Effector memory CD4-positive, alpha-beta T cell (primary cell): ENCODE measurements at regions not wholly inside any gene's neighbourhood (a gene's known extent, or its start where the extent isn't known, plus 50 kb on each side); places are given as distances from the start of the nearest gene placed in this dataset.
"Not testable (repeated sequence)": the region's sequence is repeated elsewhere in the genome, so short reads cannot be mapped to it uniquely, and the experiment has no call there.

Experiments
- DNase-seq, 3 donors: peaks; one replicate each; pipeline ENCODE4 v3.0.0-alpha.2; 2020
- H3K27ac ChIP-seq: 2 replicates; pipeline ENCODE4 v1.7.0; 2013; ENCODE audit warnings: mild to moderate bottlenecking, low read length, moderate library complexity; ENCODE audit not compliant: insufficient read depth, poor library complexity, severe bottlenecking
- H3K27me3 ChIP-seq: replicated peaks from 2 replicates; pipeline ENCODE4 v1.7.0; 2013; ENCODE audit warnings: mild to moderate bottlenecking, low read length; ENCODE audit not compliant: insufficient read depth, control insufficient read depth, poor library complexity, severe bottlenecking
- H3K36me3 ChIP-seq: 2 replicates; pipeline ENCODE4 v1.7.0; 2013; ENCODE audit warnings: mild to moderate bottlenecking, low read length, moderate library complexity; ENCODE audit not compliant: control insufficient read depth, insufficient read depth
- H3K4me1 ChIP-seq: 2 replicates; pipeline ENCODE4 v1.7.0; 2013; ENCODE audit warnings: low read length, mild to moderate bottlenecking; ENCODE audit not compliant: control insufficient read depth, insufficient read depth, poor library complexity, severe bottlenecking
- H3K4me3 ChIP-seq: 2 replicates; pipeline ENCODE4 v1.7.0; 2013; ENCODE audit warnings: low read length, low read depth, mild to moderate bottlenecking; ENCODE audit not compliant: insufficient read depth, poor library complexity, severe bottlenecking
- H3K9me3 ChIP-seq: 2 replicates; pipeline ENCODE4 v1.7.0; 2013; ENCODE audit warnings: mild to moderate bottlenecking, low read length, moderate library complexity; ENCODE audit not compliant: control insufficient read depth

DNA sequence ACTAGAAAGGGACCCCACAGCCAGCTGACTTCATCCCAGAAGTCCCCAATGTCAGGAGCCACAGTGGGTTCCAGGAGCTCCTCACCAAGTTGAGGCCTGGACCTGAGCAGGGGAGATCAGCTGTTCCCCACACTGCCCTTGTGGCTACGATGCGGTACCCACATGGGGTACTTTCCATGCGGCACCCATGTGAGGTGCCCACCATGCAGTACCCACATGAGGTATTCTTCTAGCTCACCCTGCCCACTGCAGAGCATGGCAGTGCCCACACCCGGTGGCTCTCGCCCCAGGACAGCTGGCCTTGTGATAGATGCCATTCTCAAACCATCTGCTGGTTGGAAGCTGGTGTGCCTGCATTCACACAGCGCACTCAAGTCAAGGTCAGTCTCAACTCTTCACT lies 136.3 kb upstream of the PDE1C start:
- no peak for DNase-seq
- Histone ChIP-seq H3K27me3 (no peaks in the 10 kb centered on the region), H3K27ac (no peak overlapping the region), H3K4me3 (no peak overlapping the region), H3K36me3 (no peaks in the 10 kb centered on the region), H3K9me3 (no peaks in the 10 kb centered on the region), H3K4me1 (no peaks in the 10 kb centered on the region)

DNA sequence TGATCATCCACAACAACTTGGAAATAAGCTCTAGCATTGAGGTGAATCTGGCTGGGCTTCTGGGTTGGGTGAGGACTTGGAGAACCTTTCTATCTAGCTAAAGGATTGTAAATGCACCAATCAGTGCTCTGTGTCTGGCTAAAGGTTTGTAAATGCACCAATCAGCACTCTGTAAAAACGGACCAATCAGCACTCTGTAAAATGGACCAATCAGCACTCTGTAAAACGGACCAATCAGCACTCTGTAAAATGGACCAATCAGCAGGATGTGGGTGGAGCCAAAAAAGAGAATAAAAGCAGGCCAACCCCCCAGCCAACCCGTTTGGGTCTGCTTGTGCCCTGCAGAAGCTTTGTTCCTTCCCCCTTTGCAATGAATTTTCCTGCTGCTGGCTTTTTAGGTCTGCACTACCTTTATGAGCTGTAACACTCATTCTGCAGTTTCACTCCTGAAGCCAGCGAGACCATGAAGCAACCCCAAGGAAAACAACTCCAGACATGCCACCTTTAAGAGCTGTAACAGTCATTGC lies 135.2 kb upstream of the PDE1C start:
- not testable (repeated sequence) for H3K4me1 ChIP-seq, H3K4me3 ChIP-seq, H3K36me3 ChIP-seq, H3K27me3 ChIP-seq, DNase-seq, H3K27ac ChIP-seq, H3K9me3 ChIP-seq

DNA sequence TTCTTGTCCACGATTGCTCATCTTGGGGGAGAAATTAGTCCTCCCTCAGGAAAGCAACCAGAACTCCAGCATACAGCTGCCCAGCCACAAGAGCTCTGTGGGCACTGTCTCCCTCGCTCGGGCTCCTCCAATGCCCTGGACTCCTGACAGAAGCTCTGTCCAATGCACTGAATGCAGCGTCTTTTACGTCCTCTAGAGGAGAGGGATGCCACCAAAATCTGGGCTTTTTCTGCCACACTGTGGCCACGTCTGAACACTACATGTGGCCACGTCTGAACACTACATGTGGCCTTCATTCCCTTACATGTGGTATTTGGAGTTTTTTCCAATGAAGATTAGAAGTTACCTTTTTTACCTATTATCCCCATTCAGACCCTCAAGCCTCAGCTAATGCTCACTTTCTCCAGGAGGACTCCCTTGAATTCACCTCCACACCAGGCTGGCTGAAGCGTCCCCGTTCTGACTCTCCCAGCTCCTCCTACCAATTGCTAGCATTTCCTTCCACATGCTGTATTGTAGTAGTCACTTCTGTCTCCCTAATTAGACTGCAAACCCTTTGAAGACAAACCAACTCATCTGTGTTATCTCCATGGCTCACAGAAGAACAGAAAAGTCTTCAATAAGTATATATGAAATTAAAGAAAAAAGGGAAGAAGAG lies 134.3 kb upstream of the PDE1C start:
- Histone ChIP-seq H3K4me3 (no peak overlapping the region), H3K9me3 (no peaks in the 10 kb centered on the region), H3K27ac (no peak overlapping the region), H3K36me3 (no peaks in the 10 kb centered on the region), H3K4me1 (no peaks in the 10 kb centered on the region), H3K27me3 (no peaks in the 10 kb centered on the region)
- DNase-seq, result no peak

DNA sequence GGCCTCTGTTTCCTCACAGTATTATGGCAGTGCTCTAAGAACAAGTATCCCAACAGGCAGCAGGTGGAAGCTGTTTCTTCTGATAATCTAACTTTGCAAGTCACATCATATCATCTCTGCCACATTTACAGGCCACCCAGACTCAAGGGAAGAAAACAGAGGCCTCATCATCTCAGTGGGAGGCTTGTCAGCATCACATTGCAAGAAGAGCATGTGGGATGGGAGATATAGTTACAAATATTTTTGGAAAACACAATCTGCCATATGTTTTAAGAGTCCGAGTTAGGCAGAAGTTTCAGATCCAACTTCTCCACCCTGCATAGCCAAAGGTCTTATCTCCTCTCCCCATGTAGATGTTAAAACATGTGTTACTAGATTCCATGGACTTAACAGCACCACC lies 130.4 kb upstream of the PDE1C start:
- Histone ChIP-seq H3K9me3 (no peaks in the 10 kb centered on the region), H3K27me3 (no peaks in the 10 kb centered on the region), H3K27ac (no peak overlapping the region), H3K4me3 (no peak overlapping the region), H3K4me1 (no peaks in the 10 kb centered on the region), H3K36me3 (no peaks in the 10 kb centered on the region)
- no peak for DNase-seq

- DNase-seq, result no peak
- Histone ChIP-seq H3K36me3 (no peaks in the 10 kb centered on the region), H3K4me1 (no peaks in the 10 kb centered on the region), H3K27ac (no peak overlapping the region), H3K27me3 (no peaks in the 10 kb centered on the region), H3K4me3 (no peak overlapping the region), H3K9me3 (no peaks in the 10 kb centered on the region)
Observed at GRCh38 chr7:32194537-32194936, 124.3 kb upstream of the PDE1C start.

DNA sequence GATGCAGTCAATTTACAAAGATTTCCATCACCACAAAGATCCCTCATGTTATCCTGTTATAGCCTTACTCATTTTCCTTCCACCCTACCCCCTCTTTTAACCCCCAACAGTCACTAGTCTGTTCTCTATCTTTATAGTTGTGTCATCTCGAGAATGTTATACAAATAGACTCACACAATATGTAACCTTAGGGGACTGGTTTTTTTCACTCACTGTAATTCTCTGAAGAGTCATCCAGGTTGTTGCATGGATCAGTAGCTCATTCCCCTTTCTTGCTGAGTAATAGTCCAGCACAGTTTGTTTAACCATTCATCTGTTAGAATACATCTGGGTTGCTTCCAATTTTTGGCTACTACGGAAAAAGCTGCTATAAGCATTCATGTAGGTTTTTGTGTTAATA lies 121.1 kb upstream of the PDE1C start:
- Histone ChIP-seq H3K36me3 (no peaks in the 10 kb centered on the region), H3K9me3 (no peaks in the 10 kb centered on the region), H3K27ac (no peak overlapping the region), H3K4me1 (no peaks in the 10 kb centered on the region), H3K4me3 (no peak overlapping the region), H3K27me3 (no peaks in the 10 kb centered on the region)
- no peak for DNase-seq

DNA sequence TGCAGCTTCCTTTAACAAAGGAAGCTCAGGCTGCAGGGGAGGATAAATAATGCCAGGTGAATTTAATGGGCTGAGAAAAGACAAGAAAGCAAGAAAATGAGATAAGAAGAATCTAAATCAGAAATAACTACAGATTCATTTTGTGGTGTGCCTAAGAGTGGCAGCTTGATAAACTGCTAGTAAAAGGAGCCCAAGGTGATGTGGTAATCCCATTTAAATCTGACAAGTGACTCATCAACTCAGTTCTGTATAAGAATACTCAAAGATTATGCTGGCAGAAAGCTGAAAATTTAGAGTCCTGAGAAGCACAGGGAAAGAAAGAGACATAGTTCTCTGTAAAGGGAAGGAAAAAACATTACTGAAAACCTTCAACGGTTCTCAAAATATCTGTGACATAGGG lies 109.4 kb upstream of the PDE1C start:
- Histone ChIP-seq H3K27me3 (no peaks in the 10 kb centered on the region), H3K36me3 (no peaks in the 10 kb centered on the region), H3K27ac (no peak overlapping the region), H3K4me3 (no peak overlapping the region), H3K4me1 (no peaks in the 10 kb centered on the region), H3K9me3 (no peaks in the 10 kb centered on the region)
- no peak for DNase-seq

GRCh38 chr7:32178677-32179366 lies 108.6 kb upstream of the PDE1C start:
- H3K36me3 ChIP-seq, result no peaks in the 10 kb centered on the region
- no peaks in the 10 kb centered on the region for H3K4me1 ChIP-seq
- H3K27ac ChIP-seq, result no peak overlapping the region
- H3K9me3 ChIP-seq, result no peaks in the 10 kb centered on the region
- DNase-seq, result no peak
- H3K27me3 ChIP-seq, result no peaks in the 10 kb centered on the region
- no peak overlapping the region for H3K4me3 ChIP-seq

DNA sequence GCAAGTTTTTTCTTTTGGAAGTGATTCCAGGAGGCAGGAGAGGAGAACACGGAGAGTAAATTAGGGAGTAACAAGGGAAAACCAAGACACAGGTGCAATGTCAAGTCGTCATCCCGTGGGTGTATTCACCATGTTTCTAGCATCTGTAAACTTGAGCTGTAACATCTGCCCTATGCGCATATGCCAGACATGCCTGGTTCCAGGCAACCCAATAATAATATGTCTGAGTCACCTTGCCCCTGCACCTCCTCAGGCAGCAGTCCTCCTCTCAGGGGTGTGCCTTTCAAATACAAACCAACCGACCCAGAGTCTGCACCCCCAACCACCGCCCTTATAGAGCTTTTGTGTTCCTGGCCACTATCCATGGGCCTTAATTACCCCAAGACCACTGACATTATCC lies 107.0 kb upstream of the PDE1C start:
- Histone ChIP-seq H3K4me3 (no peak overlapping the region), H3K4me1 (no peaks in the 10 kb centered on the region), H3K27ac (no peak overlapping the region), H3K36me3 (no peaks in the 10 kb centered on the region), H3K27me3 (no peaks in the 10 kb centered on the region), H3K9me3 (no peaks in the 10 kb centered on the region)
- DNase-seq, result no peak

DNA sequence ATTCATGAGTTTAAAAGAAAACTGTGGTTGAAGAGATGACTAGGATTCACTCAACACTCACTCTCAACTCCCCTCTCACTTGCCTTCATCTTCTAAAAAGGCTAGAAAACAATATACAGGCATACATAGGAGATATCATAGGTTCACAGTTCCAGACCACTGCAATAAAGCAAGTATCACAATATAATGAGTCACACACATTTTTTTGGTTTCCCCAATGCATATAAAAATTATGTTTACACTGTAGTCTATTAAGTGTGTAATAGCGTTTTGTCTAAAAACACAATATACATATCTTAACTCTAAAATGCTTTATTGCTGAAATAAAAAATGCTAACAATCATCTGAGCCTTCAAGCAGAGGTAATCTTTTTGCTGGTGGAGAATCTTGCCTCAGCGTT lies 104.9 kb upstream of the PDE1C start:
- no peak overlapping the region for H3K27ac ChIP-seq
- no peak overlapping the region for H3K4me3 ChIP-seq
- no peaks in the 10 kb centered on the region for H3K9me3 ChIP-seq
- no peaks in the 10 kb centered on the region for H3K36me3 ChIP-seq
- no peaks in the 10 kb centered on the region for H3K27me3 ChIP-seq
- no peak for DNase-seq
- H3K4me1 ChIP-seq, result no peaks in the 10 kb centered on the region
